K562 (cell line): ENCODE measurements at regions not wholly inside any gene's neighbourhood (a gene's known extent, or its start where the extent isn't known, plus 50 kb on each side); places are given as distances from the start of the nearest gene placed in this dataset.

ENCODE experiments used
- ATAC-seq: fragments of 200-7000 bp; cut with Tn5 transposase; 3 replicates; pipeline ENCODE4 v1.9.1; 2020; ENCODE audit warnings: moderate library complexity
- BruUV-seq: library from RNA; stranded (reverse); fragments of 400-500 nt; replicated peaks from 2 replicates; lab custom pipeline; 2021; lab: Mats Ljungman, UMichigan
- CTCF ChIA-PET: fragments of 300-600 bp; formaldehyde crosslinking; extraction: SDS; loops from one replicate; lab custom pipeline; 2021; ENCODE audit warnings: low intra/inter-chr PET ratio; lab: Yijun Ruan, JAX
- POLR2A ChIA-PET: fragments of 300-600, 350-650 bp; sonication (Branson Sonifier 250); formaldehyde crosslinking; extraction: SDS; loops from one replicate; lab custom pipeline; 2021; ENCODE audit warnings: antibody characterized with exemption, inconsistent platforms; lab: Yijun Ruan, JAX
- DNase-seq, 4 experiments: peaks; one replicate each; pipeline versions ENCODE4 v3.0.0 to v3.0.0-alpha.2; 2011 to 2018; ENCODE audit warnings: low spot score in 3 of 4, mixed read lengths in 3 of 4; ENCODE audit errors: extremely low read depth in 1 of 4
- FAIRE-seq: peaks from 2 replicates; lab custom pipeline; 2011; peaks lifted over from hg19 to GRCh38; lab: Jason Lieb, UNC
- H2AFZ ChIP-seq: 2 replicates; pipeline ENCODE4 v1.6.0; 2011; ENCODE audit warnings: low read depth, low read length, control low read depth, inconsistent platforms
- H3K27ac ChIP-seq: fragments of 200-600 bp; 3 replicates; pipeline ENCODE4 v1.8.0; 2011; ENCODE audit warnings: low read depth, mild to moderate bottlenecking, control low read depth, inconsistent platforms, low read length, moderate library complexity, mixed read lengths; ENCODE audit errors: extremely low read depth
- H3K27me3 ChIP-seq, 2 experiments: fragments of 300-600 bp in 1 of 2; 2 replicates in 1 of 2; 3 replicates in 1 of 2; pipeline versions ENCODE4 v1.6.0 to v1.8.0; 2011; ENCODE audit warnings: inconsistent platforms in 2 of 2, low read length in 2 of 2, mild to moderate bottlenecking in 1 of 2, mixed read lengths in 1 of 2, moderate library complexity in 1 of 2; ENCODE audit not compliant: control insufficient read depth in 2 of 2, insufficient read depth in 2 of 2
- H3K36me3 ChIP-seq: fragments of 300-600 bp; 3 replicates; pipeline ENCODE4 v1.8.0; 2011; ENCODE audit warnings: mild to moderate bottlenecking, low read length, inconsistent platforms; ENCODE audit not compliant: control insufficient read depth, insufficient read depth
- H3K4me1 ChIP-seq, 2 experiments: fragments of 200-600 bp in 1 of 2; replicated peaks in 1 of 2; 2 replicates in 1 of 2; 3 replicates in 1 of 2; pipeline versions ENCODE4 v1.5.1 to v1.8.0; 2011; ENCODE audit warnings: inconsistent platforms in 2 of 2, low read length in 2 of 2, mild to moderate bottlenecking in 1 of 2, mixed read lengths in 1 of 2, moderate library complexity in 1 of 2; ENCODE audit not compliant: control insufficient read depth in 2 of 2, insufficient read depth in 2 of 2
- H3K4me2 ChIP-seq: 2 replicates; pipeline ENCODE4 v1.6.1; 2011; ENCODE audit warnings: low read length, control low read depth, inconsistent platforms, mixed read lengths; ENCODE audit not compliant: insufficient read depth
- H3K4me3 ChIP-seq: fragments of 200-600 bp; sonication (generic), shearing (Covaris generic); 2 replicates; pipeline ENCODE4 v1.5.1; 2016; ENCODE audit warnings: control low read depth, inconsistent platforms
- H3K79me2 ChIP-seq: fragments of 200-600 bp; 3 replicates; pipeline ENCODE4 v1.8.0; 2011; ENCODE audit warnings: low read length, inconsistent platforms; ENCODE audit not compliant: control insufficient read depth, insufficient read depth
- H3K9ac ChIP-seq, 2 experiments: 2 replicates each; pipeline versions ENCODE4 v1.6.0 to v1.6.1; 2011; ENCODE audit warnings: low read depth in 2 of 2, low read length in 2 of 2, control low read depth in 1 of 2, inconsistent platforms in 1 of 2, mild to moderate bottlenecking in 1 of 2, mixed read lengths in 1 of 2; ENCODE audit not compliant: insufficient read depth in 1 of 2
- H3K9me1 ChIP-seq: one replicate; pipeline ENCODE4 v1.6.0; 2011; ENCODE audit warnings: inconsistent platforms, mild to moderate bottlenecking, low read length, moderate library complexity; ENCODE audit not compliant: control insufficient read depth, insufficient read depth
- H3K9me3 ChIP-seq: replicated peaks from 2 replicates; pipeline ENCODE4 v1.5.1; 2011; ENCODE audit warnings: low read depth, low read length, inconsistent platforms; ENCODE audit not compliant: control insufficient read depth, insufficient read depth
- H4K20me1 ChIP-seq: replicated peaks from 2 replicates; pipeline ENCODE4 v1.6.1; 2011; ENCODE audit warnings: low read length, inconsistent platforms, mixed read lengths; ENCODE audit not compliant: control insufficient read depth, insufficient read depth
- E2F3 ChIP-seq: fragments of 250-450 bp; sonication (Bioruptor Pico); IDR thresholded peaks from 2 replicates; pipeline ENCODE4 v1.4.0; 2020; ENCODE audit warnings: mild to moderate bottlenecking
- JUND ChIP-seq, 2 experiments: IDR thresholded peaks; 2 replicates in 1 of 2; 3 replicates in 1 of 2; pipeline ENCODE4 v1.6.1; 2011; ENCODE audit warnings: borderline replicate concordance in 2 of 2, low read depth in 2 of 2, low read length in 2 of 2, improper control_type of control experiment in 1 of 2, missing biosample characterization in 1 of 2, missing genetic modification characterization in 1 of 2, missing genetic modification reagents in 1 of 2
- NFIC ChIP-seq: fragments of 450-650 bp; IDR thresholded peaks from 2 replicates; pipeline ENCODE4 v1.6.1; 2017; ENCODE audit warnings: mild to moderate bottlenecking, inconsistent platforms
- POLR2AphosphoS5 ChIP-seq: IDR thresholded peaks from 2 replicates; pipeline ENCODE4 v1.6.1; 2011; ENCODE audit warnings: mild to moderate bottlenecking, low read depth, low read length, moderate library complexity; ENCODE audit not compliant: control insufficient read depth, insufficient read depth
- WGBS: fragments of 100-300 bp; shearing (Covaris generic); methylation state at CpG from one replicate; pipeline ENCODE4 v1.1.6; 2016; ENCODE audit warnings: low coverage, mixed read lengths; ENCODE audit not compliant: insufficient coverage; ENCODE audit errors: missing lambda C conversion rate; 5-methylcytosine and 5-hydroxymethylcytosine counted together
- in situ Hi-C: fragments of 300-500 bp; cut with MboI; formaldehyde crosslinking; loops from 4 replicates; pipeline ENCODE4 v1.15.0; 2018; ENCODE audit warnings: inconsistent platforms, mixed read lengths
- intact Hi-C: fragments of 100-400 bp; cut with micrococcal nuclease; formaldehyde crosslinking; loops from 2 replicates; pipeline ENCODE4 v1.14.2; 2022
- TF ChIP-seq, protein P1 (sequence below): sonication (generic); formaldehyde crosslinking; IDR thresholded peaks from 2 replicates; pipeline ENCODE4 v1.4.0; 2020; ENCODE audit warnings: mild to moderate bottlenecking, missing genetic modification reagents

DNA sequence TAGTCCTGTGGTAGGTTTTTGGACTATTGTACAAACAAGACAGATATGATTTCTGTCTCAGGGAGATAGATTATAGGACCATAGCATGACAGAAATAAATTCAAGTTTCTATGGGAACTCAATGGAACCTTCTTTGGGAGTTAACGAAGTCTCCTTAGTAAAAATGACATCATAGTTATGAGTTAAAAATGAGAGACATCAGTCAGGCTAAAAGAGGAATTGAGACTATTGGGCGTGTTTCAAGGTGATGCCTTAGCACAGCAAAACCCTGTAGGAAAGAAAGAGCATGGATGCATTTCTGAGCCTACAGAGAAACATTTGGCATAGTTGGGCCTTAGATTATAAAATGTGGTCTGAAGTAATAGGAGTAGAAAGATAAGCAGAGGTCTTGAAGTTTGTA lies 1909.1 kb upstream of the PCDH7 start:
- H3K4me2 ChIP-seq, result no peak overlapping the region
- no peak for ATAC-seq
- CTCF ChIA-PET, result no interaction called here
- H3K4me1 ChIP-seq, result no peaks in the 10 kb centered on the region
- no peaks in the 10 kb centered on the region for H3K79me2 ChIP-seq
- no TSS peak for BruUV-seq
- TF ChIP-seq POLR2AphosphoS5, result no peak
- no peak for TF ChIP-seq NFIC
- no peak for TF ChIP-seq E2F3 (CRISPR knock-in tag)
- TF ChIP-seq, protein P1, sequence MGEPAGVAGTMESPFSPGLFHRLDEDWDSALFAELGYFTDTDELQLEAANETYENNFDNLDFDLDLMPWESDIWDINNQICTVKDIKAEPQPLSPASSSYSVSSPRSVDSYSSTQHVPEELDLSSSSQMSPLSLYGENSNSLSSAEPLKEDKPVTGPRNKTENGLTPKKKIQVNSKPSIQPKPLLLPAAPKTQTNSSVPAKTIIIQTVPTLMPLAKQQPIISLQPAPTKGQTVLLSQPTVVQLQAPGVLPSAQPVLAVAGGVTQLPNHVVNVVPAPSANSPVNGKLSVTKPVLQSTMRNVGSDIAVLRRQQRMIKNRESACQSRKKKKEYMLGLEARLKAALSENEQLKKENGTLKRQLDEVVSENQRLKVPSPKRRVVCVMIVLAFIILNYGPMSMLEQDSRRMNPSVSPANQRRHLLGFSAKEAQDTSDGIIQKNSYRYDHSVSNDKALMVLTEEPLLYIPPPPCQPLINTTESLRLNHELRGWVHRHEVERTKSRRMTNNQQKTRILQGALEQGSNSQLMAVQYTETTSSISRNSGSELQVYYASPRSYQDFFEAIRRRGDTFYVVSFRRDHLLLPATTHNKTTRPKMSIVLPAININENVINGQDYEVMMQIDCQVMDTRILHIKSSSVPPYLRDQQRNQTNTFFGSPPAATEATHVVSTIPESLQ, result no peak
- no peak for TF ChIP-seq JUND (IDR thresholded peaks at IDR 0.05; ENCODE audit: borderline replicate concordance, low read depth, low read length)
- TF ChIP-seq JUND (tag; IDR thresholded peaks at IDR 0.05; ENCODE audit: borderline replicate concordance, low read depth, low read length), result no peak
- FAIRE-seq, result no peak
- no peak overlapping the region for H3K9ac ChIP-seq
- H3K9me1 ChIP-seq, result no peaks in the 10 kb centered on the region
- POLR2A ChIA-PET, result no interaction called here
- DNase-seq, result no peak
- no peak overlapping the region for H2AFZ ChIP-seq
- WGBS, result 0% methylated on average over 2 of the region's 2 CpGs
- no peak overlapping the region for H3K4me3 ChIP-seq
- H4K20me1 ChIP-seq, result no peaks in the 10 kb centered on the region
- H3K36me3 ChIP-seq, result no peaks in the 10 kb centered on the region
- no peaks in the 10 kb centered on the region for H3K9me3 ChIP-seq
- no peaks in the 10 kb centered on the region for H3K27me3 ChIP-seq
- in situ Hi-C loops (no loop called here), intact Hi-C loops (loop anchor here (1.0 kb wide), 1 partner anchor 233 kb away; no protein-coding TSS in a partner anchor)
- H3K27ac ChIP-seq, result no peak overlapping the region
